ENCODE measurements at regions not wholly inside any gene's neighbourhood (a gene's known extent, or its start where the extent isn't known, plus 50 kb on each side); places are given as distances from the start of the nearest gene placed in this dataset.
"Not testable (repeated sequence)": the region's sequence is repeated elsewhere in the genome, so short reads cannot be mapped to it uniquely, and the experiment has no call there.

DNA sequence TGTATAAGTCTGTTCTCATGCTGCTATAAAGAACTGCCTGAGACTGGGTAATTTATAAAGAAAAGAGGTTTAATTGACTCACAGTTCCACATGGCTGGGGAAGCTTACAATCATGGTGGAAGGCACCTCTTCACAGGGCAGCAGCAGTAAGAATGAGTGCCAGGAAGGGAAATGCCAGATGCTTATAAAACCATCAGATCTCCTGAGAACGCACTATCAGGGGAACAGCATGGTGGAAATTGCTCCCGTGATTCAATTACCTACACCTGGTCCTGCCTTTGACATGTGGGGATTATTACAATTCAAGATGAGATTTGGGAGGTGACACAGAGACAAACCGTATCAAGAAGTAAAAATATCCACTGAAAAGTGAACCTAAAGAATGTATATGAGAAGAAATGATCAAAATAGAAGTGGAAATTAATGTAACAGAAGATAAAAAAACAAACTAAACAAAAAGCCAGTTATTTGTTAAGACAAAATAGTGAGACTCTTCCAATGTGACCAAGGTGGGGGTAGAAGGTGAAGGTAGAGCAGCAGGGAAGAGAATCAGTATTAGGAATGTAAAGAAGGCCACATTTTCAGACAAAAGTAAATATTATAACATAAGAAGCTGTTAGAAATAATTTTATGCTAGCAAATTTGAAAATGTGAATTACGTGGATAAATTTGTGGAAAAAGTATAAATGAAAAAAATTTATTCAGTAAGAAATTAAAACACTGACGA lies 372.9 kb downstream of the NKX6-1 start:
- no peak for DNase-seq (ENCODE audit: low spot score)

DNA sequence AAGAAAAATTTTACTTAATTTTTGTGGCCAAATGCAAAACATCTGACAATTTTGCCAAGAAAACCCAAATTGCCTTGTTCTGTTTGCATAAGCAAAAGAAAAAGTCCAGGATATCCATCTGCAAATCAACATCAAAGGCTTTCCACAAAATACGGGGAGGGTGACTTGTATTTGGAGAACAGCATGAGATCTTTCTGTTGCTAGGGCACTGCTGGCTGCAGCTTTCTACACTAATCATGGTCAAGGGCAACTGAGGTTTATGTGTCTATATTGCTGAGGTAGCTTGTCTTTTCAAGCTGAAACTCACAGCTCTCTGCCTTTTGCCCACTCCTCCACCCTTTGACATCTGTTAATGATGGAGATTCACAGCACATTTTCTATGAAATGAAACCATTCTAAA lies 389.1 kb downstream of the NKX6-1 start:
- DNase-seq (ENCODE audit: low spot score): no peak

DNA sequence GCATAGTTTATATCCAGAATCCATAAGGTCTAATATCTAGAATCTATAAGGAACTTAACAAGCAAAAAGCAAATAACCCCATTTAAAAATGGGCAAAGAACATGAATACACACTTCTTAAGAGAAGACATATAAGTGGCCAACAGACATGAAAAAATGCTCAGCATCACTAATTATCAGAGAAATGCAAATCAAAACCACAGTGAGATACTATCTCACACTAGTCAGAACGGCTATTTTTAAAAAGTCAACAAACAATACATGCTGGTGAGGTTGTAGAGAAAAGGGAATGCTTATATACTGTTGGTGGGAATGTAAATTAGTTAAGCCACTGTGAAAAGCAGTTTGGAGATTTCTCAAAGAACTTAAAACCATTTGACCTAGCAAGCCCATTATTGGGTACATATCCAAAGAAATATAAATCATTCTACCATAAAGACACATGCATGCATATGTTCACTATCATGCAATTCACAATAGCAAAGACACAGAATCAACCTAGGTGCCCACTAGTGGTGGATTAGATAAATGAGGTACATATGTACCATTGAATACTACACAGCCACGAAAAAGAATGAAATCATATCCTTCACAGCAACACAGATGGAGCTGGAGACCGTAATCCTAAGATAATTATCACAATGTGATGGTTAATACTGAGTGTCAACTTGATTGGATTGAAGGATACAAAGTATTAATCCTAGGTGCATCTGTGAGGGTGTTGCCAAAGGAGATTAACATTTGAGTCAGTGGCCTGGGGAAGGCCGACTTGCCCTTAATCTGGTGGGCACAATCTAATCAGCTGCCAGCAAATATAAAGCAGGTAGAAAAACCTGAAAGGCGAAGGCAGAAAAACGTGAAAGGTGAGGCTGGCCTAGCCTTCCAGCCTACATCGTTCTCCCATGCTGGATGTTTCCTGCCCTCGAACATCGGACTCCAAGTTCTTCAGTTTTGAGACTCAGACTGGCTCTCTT lies 397.2 kb downstream of the NKX6-1 start:
- not testable (repeated sequence) for DNase-seq (ENCODE audit: low spot score)

DNA sequence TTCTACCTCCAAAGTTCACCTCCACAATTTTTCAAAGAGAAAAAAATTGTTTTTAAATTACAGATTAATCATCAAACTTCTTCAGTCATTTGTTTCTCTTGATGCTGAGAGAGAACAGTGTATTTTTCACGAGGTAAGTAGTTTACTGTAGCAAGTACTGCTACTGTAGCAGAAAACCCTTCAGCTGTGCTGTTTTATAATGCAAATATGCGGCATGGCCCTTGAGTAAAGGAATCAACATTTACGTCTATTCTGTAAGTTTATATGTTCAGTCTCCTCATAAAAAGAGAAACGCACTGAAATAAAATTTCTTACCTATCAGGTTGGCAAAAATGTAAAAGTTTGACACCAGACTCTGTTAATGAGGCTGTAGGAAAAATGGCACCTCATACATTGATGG lies 399.0 kb downstream of the NKX6-1 start:
- DNase-seq (ENCODE audit: low spot score): no peak

DNA sequence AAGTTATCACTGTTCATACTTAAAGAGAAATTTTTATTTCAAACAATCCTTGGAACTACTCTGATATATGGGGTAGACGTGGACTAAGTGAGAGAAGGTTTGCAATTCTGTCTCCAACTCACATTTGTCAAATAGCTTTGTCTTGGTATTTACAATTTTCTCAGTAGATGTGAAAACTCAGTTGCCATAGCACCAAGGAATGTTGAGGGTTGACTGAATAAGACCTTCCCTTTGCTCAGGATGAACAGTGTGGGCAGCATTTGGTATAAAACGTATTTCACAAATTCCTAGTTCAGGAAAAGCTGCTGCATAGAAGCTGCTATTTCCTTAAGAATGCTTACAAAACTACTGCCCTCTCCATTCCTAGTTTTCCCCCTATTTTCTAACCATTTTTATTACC lies 399.5 kb downstream of the NKX6-1 start:
- DNase-seq (ENCODE audit: low spot score): no peak

DNA sequence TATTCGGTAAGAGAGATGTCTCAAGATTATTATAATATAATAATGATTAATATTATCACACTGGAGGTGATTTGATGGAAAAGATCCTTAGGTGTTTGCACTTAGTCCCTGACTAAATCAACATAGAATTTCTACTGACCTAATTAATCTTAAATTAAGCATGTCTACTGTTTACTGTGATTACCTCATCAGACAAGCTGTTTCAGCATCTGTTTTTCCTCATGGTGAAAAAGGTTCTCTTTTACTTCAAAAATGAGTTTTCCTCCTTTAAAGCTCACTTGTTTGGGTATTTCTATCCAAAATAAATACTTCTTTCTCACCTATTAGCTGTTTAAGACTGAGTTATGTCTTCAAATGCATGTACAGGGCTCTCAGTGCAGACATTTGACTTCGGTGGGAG lies 407.8 kb downstream of the NKX6-1 start:
- no peak for DNase-seq (ENCODE audit: low spot score)

DNA sequence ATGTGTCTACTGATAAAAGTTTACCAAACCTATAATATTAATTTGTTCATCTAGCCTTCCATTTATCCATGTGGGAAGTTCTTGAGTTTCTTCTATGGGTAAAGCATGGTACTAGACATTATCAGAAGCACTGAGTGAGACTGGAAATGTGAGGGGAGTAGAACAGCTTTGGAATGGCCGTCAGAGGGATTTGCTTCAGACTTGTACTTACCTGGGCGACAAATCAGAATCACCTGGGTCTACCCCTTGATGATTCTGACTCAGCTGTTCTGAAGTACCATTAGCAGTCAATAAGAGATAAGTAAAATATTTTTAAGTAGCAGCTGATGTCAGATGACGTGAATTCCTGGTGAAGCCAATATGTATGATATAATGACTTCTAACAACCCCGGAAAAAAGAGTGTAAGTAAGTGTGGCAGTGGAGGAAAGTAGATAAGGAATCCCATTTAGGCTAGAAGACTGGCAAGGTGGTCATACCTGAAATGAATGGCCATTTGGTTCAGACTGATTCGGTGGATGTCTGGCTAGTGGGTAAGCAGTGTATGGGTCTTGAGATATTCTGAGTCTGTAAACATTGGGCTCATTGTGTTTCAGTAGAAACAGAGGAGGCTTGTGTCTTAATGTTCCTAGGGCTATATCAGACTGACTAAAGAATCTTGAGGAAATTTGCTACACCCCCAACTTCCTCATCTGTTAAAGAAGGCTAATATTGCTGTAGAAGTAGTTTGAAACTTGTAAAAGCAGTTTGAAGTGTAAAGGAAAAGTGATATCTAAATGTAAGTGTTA lies 409.2 kb downstream of the NKX6-1 start:
- DNase-seq (ENCODE audit: low spot score): no peak

DNA sequence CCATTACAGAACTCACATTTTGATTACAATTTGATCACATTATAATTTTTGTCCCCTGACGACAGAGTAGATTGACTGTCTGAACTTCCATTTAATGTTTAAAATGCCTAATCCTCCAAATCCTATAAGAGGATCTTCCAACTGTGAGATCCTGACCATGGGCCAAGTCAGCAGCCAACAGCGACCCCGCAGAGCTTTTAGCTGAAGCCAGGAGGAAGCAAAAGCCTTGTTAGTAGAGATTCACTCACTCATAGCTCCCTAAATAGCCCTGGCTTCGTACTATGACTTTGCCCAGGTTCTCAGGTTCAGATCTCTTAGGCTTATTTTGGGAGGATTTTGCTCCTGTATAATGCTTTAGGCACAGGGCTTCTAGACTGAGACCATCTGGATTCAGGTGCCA lies 413.1 kb downstream of the NKX6-1 start:
- DNase-seq (ENCODE audit: low spot score): no peak

DNA sequence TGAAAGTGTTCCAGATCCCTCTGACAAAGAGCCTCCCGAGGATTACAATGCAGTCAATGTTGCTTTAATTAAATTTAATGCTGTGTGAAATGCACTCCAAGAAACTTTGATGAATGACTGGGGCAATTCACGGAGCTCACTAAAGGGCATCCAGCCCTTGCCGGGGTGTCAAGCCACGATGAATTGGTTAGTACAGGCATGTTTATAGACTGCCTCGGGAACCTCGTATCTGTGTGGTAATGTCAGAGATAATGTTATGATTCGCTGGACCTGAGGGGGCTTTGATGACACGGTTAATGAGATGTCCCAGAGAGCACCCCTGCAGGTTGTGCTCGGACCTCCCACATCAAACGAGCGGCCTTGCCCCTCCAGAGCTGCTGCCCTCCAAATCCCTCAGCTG lies 428.8 kb downstream of the NKX6-1 start:
- DNase-seq (ENCODE audit: low spot score): no peak

DNA sequence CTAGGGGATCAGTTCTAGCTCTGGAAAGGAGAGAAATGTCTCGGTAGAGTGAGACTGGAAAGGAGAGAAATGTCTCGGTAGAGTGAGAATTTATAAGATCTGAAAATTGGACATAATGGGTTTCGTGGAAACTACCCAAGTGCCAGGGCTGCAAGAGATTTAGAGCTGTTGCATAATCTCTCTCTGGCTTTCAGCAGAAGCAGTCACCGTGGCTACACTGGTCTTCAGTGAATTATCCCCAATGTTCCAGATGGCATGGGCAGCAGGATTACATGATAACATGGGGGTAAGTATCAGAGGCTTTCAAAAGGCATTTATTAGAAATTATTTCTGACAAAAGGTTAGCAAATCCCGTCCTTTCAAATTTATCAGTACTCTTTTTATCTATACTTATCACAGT lies 435.5 kb downstream of the NKX6-1 start:
- DNase-seq (ENCODE audit: low spot score): peak; percentile 2

DNA sequence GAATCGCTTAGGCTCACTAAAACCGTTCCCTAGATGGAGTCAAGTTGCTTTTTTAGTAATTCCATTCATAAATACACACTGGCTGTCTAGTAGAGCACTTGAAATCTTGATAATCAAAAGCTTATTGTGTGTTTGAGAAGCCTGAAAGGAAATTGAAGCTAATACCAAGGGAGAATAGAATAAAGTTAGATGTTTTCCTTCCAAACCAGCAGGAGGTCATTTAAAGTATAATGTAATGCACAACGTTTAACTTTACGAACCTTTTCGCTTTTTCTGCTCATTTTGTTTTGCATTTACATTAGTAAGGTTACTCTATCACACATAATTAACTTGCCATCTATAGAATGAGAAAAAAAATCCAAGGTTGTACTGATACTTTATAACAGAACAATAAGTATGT lies 440.9 kb downstream of the NKX6-1 start:
- no peak for DNase-seq (ENCODE audit: low spot score)

DNA sequence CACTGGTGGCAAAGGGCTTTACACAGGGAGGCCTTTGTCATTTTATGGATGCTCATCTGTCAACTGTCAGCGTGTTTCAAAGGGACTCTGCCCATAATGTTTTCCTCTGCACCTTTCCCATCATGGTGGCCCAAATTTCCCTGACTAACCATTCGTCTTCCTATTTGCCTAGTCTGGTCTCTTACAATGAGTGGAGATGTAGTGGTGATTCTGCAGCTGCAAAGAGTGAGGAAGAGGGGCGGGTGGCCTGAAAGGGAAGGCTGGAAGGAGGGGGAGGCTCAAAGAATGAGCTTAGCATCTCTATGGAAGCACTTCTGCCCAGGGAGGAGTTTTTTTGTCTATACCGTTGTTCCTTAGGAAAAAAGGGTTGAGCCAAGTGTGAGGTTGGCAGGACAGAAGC lies 447.5 kb downstream of the NKX6-1 start:
- DNase-seq (ENCODE audit: low spot score): no peak

DNA sequence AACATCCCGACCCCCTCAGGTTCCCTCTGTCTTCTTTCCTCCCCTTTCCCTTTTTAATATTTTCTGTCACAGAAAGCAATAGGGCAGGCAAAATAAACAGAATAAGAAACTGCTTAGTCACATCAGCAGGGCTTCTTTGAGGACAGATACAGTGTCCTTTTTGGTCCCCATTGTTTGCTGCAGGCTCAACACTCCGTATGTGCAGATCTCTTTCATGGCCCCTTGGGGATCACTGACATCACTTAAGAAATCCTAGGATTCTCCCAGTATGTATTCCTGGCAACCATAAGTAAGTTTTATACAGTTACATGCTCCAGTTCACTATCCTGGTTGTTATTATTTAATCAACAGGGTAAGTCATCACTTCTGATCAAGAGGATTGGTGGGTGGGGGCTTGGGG lies 448.0 kb downstream of the NKX6-1 start:
- DNase-seq (ENCODE audit: low spot score): no peak

DNA sequence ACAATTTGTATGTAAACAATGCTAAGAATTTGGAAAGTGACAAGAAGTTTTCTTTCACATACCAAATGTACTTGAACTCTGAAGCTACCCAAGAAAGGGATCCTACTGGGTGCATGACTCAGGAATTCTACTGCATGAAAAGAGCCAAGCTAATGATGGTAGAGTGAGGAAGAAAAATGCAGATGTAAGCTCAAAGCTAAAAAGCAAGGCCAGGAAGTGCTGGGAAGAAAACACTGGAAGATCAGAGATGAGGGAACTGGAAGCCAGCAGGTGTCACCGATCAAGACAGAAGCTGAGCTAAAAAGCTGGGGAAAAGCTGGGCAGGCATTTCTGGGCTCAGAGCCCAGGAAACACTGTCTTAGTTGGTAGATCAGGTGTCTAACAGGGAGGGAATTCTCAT lies 449.1 kb downstream of the NKX6-1 start:
- no peak for DNase-seq (ENCODE audit: low spot score)

DNA sequence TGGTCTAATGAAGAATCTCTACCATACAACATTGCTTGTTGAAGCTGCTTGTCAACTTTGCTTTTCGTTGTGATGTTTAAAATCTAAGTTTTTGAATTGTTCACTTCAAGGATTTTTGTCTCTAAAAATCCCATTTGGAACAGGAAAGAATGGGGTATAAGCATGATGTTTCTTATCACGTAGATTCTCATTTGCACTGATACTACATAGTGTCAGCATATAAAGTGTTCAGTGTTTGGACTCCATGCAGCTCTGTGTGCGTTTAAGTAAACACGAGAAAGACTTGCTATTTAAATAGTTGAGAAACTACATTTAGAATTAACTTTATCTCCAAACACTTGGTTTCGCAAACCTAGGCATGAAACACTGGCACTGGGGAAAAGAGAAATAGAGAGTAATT lies 452.5 kb downstream of the NKX6-1 start:
- DNase-seq (ENCODE audit: low spot score): no peak

DNA sequence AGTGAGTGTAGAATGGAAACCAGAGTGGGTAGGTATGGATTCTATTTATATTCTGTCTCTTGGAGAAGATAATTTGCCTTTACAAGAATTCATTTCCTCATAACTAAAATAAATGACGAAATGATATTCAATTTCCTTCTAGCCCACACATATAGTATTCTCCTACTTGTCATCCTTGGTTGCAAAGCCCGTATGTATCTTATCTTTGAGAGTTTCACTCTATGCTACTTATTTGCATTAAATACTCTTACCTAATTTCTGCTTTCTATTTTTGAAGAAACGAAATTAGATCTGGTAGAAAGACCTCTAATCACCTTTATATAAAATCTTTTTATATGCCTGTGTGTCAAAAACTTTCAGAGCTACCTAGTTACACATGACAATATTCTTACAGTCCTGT lies 457.7 kb downstream of the NKX6-1 start:
- DNase-seq (ENCODE audit: low spot score): no peak

DNA sequence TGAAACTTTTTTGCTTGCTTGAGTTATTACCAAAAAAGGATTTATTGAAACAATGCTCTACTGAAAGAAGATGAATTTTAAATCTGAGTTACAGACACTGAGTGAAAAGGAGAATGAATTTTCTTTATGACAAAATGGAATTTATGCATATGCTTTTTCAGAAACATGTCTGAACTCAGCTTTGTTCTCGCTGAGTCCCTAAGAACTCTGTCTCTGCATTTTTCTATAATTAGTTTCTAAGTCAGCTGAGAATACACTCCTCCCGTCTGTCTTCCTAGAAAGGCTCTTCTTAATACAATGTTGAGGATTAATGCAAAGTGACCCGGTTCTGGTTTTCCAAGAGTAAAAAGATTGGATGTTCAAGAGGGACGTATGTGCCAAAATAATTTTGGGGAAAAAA lies 463.5 kb downstream of the NKX6-1 start:
- DNase-seq (ENCODE audit: low spot score): no peak

DNA sequence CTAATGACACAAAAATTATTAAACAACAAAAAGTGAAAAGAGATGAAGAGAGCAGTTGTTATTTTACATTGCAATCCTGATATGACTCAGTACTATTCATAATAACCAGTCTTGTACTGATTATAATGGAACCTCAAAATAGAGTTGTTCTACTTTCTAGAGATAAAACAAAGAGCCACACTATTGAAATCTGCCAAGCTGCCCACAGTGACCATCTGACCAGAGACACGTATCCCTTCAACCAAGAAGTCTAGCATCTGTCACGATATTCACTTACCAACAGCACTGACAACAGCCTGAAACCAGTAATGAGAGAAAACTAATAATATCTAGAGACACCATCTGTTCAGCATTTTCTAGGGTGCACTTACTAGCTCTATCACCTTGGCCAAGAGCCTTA lies 466.7 kb downstream of the NKX6-1 start:
- DNase-seq (ENCODE audit: low spot score): no peak

DNA sequence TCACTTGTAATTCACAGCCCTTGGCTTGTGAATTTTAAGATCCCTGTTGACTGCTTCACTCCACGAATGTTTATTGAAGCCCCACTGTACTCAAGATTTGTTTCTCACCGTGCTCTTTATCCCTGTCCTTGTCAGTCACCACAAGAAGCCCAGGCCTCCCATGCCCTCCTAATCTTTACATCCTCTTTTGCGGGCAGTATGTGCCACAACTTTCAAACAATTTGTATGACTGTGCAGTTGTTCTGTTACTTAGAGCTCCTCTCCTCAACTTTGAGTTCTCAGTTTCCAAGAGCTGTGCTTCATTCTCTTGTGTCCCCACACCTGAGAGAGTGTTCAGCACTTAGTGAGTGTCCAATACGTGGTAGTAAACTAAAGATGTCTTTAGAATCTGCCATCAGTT lies 467.7 kb downstream of the NKX6-1 start:
- DNase-seq (ENCODE audit: low spot score): no peak

DNA sequence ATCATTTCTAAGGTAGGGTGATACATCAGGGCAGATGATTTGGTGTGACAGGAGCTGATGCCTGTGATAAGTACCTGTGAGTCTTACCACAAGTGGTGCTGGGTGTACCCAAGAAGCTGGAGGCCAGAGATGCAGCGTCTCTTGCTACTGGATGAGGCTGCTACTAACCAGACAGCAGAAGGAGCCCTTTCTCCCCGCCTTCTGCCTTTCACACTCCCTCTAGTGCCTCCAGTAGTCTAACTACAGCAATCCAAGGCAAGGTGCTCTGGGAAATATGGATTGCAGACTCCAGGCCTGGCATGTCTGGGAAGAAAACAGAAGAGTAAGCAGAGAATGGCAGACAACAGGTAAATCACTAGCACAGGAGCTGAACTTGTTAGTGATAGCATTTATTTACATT lies 470.8 kb downstream of the NKX6-1 start:
- DNase-seq (ENCODE audit: low spot score): no peak

DNA sequence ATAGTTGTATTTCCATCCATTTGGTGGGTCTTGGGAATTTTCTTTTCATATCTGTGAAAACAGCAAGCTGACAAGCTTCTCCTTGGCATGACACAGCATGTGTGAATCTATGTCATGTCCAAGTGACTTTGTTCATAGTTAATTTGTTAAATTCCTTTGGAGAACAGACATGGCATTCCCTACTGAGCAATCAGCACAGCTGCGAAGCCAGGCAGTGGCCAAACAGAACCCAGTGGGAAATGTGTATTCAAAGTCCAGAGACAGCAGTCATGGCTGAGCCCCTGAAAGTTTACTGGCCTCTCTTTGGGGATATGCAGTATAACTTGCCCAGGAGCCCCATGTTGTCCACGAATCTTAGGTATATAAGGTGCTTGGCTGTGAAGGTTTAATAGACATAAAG lies 474.7 kb downstream of the NKX6-1 start:
- DNase-seq (ENCODE audit: low spot score): no peak

DNA sequence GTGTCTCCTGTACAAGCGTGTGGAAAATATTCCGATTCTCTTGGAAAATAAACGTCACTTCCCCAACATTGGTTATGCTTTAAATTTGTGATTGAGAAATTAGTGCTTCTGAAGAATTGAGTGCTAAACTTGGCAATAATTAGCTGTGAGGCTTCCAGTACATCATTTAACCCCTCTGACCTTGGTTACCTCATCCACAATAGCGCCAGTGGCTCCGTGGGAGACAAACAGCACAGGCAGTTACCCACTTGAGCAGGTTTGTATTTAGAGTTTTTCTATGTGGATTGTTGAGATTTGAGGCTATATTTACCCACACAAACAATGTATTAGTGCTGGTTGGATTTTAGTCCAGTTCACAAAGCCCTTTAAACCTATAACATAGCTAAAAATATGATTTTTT lies 476.5 kb downstream of the NKX6-1 start:
- no peak for DNase-seq (ENCODE audit: low spot score)

DNA sequence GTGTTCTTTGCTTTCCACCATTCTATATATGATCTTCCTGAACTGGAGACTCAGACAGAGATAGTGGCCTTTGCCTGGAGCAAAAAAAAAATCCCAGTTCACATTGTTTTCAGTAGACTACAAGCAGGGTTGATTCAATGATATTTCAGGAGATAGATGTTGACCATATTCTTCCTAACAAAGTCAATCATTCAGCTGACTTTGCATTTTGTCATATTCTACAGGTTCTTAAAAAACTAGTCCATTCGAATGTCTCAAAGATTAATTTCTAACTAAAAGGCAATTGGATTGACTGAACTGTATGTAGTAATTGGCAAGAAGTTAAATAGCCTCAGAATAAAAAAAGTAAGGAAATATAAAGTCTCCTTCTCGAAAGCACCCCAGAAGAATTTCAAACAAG lies 479.5 kb downstream of the NKX6-1 start:
- no peak for DNase-seq (ENCODE audit: low spot score)

Data from Ammon's horn (tissue), 1 donor.